ENCODE measurements at regions not wholly inside any gene's neighbourhood (a gene's known extent, or its start where the extent isn't known, plus 50 kb on each side); places are given as distances from the start of the nearest gene placed in this dataset.
A peak's percentile ranks its signal among the peaks of the same experiment; 100 is the strongest.

- peaks cover 14% of the 10 kb centered on the region for H3K4me1 ChIP-seq (ENCODE audit: insufficient read depth, low read length)
- H3K4me1 Mint-ChIP-seq (ENCODE audit: low read depth, unreplicated experiment) = peaks cover 26% of the 10 kb centered on the region
- no peaks in the 10 kb centered on the region for H3K27me3 ChIP-seq (ENCODE audit: insufficient read depth, low read length)
- FAIRE-seq (no peak), DNase-seq (ENCODE audit: low read depth) (peak; percentile 82)
- no peak overlapping the region for H3K4me2 ChIP-seq (ENCODE audit: low read length)
- H3K9me3 ChIP-seq (ENCODE audit: insufficient read depth, low read depth, low read length) = no peaks in the 10 kb centered on the region
- no peak overlapping the region for H3K4me3 Mint-ChIP-seq (ENCODE audit: unreplicated experiment)
- H3K4me3 ChIP-seq (ENCODE audit: insufficient read depth, low read depth, low read length) = no peak overlapping the region
- no peak overlapping the region for H3K27ac ChIP-seq (ENCODE audit: low read depth, low read length)
- TF ChIP-seq EZH2 (IDR thresholded peaks at IDR 0.05; ENCODE audit: insufficient read depth, low read length) = no peak
- H3K79me2 ChIP-seq (ENCODE audit: insufficient read depth, low read length) = no peaks in the 10 kb centered on the region
- no peak overlapping the region for H2AFZ ChIP-seq (ENCODE audit: low read depth, low read length)
- H3K27me3 Mint-ChIP-seq (ENCODE audit: low read depth, unreplicated experiment) = no peaks in the 10 kb centered on the region
- no peaks in the 10 kb centered on the region for H4K20me1 ChIP-seq (ENCODE audit: insufficient read depth, low read length)
- peak overlapping the region; percentile 43 for H3K27ac Mint-ChIP-seq (ENCODE audit: unreplicated experiment)
- no peaks in the 10 kb centered on the region for H3K36me3 Mint-ChIP-seq (ENCODE audit: low read depth, unreplicated experiment)
- no peaks in the 10 kb centered on the region for H3K36me3 ChIP-seq (ENCODE audit: insufficient read depth, low read length)
- H3K9ac ChIP-seq (ENCODE audit: low read length) = no peak overlapping the region
- H3K9me3 Mint-ChIP-seq (ENCODE audit: unreplicated experiment) = no peaks in the 10 kb centered on the region
Observed at GRCh38 chr11:23310276-23310675, 450.0 kb upstream of the CCDC179 start.

- H3K4me3 Mint-ChIP-seq (ENCODE audit: unreplicated experiment) = peak overlapping the region; percentile 66
- FAIRE-seq (peak; percentile 41), DNase-seq (ENCODE audit: low read depth) (peak; percentile 84)
- peaks cover 26% of the 10 kb centered on the region for H3K4me1 Mint-ChIP-seq (ENCODE audit: low read depth, unreplicated experiment)
- Histone ChIP-seq H2AFZ (ENCODE audit: low read depth, low read length) (no peak overlapping the region), H3K9me3 (ENCODE audit: insufficient read depth, low read depth, low read length) (no peaks in the 10 kb centered on the region), H3K4me3 (ENCODE audit: insufficient read depth, low read depth, low read length) (no peak overlapping the region), H3K27ac (ENCODE audit: low read depth, low read length) (peak overlapping the region; percentile 85), H3K36me3 (ENCODE audit: insufficient read depth, low read length) (no peaks in the 10 kb centered on the region), H3K4me1 (ENCODE audit: insufficient read depth, low read length) (peaks cover 14% of the 10 kb centered on the region), H3K9ac (ENCODE audit: low read length) (peak overlapping the region; percentile 55), H3K27me3 (ENCODE audit: insufficient read depth, low read length) (no peaks in the 10 kb centered on the region), H3K4me2 (ENCODE audit: low read length) (peak overlapping the region; percentile 68), H3K79me2 (ENCODE audit: insufficient read depth, low read length) (no peaks in the 10 kb centered on the region), H4K20me1 (ENCODE audit: insufficient read depth, low read length) (no peaks in the 10 kb centered on the region)
- H3K9me3 Mint-ChIP-seq (ENCODE audit: unreplicated experiment) = peaks cover 3% of the 10 kb centered on the region
- H3K27ac Mint-ChIP-seq (ENCODE audit: unreplicated experiment) = peak overlapping the region; percentile 99
- no peaks in the 10 kb centered on the region for H3K36me3 Mint-ChIP-seq (ENCODE audit: low read depth, unreplicated experiment)
- H3K27me3 Mint-ChIP-seq (ENCODE audit: low read depth, unreplicated experiment) = no peaks in the 10 kb centered on the region
- TF ChIP-seq EZH2 (IDR thresholded peaks at IDR 0.05; ENCODE audit: insufficient read depth, low read length) = no peak
- TF ChIP-seq, protein P1, sequence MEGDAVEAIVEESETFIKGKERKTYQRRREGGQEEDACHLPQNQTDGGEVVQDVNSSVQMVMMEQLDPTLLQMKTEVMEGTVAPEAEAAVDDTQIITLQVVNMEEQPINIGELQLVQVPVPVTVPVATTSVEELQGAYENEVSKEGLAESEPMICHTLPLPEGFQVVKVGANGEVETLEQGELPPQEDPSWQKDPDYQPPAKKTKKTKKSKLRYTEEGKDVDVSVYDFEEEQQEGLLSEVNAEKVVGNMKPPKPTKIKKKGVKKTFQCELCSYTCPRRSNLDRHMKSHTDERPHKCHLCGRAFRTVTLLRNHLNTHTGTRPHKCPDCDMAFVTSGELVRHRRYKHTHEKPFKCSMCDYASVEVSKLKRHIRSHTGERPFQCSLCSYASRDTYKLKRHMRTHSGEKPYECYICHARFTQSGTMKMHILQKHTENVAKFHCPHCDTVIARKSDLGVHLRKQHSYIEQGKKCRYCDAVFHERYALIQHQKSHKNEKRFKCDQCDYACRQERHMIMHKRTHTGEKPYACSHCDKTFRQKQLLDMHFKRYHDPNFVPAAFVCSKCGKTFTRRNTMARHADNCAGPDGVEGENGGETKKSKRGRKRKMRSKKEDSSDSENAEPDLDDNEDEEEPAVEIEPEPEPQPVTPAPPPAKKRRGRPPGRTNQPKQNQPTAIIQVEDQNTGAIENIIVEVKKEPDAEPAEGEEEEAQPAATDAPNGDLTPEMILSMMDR (IDR thresholded peaks at IDR 0.05; ENCODE audit: insufficient read depth, low read depth, low read length) = no peak
Observed at GRCh38 chr11:23311986-23312940, 452.0 kb upstream of the CCDC179 start.

DNA sequence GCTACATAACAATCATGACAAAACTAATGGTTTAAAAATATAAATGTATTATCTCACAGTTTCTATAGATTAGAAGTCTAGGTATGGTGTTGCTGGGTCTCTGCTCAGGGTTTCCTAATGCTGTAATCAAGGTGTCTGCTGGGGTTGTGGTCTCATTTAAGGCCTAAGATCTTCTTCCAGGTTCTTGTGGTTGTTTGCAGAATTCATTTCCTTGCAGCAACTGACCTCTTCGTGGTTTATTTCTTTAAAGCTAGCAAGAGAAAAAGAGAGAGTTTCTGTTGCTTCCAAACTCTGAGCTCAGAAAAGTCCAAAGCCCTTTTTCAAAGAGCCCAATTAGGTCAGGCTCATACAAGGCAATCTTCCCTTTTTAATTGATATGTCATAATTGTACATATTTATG, 452.7 kb upstream of the CCDC179 start:
- Mint-ChIP-seq H3K4me3 (ENCODE audit: unreplicated experiment) (no peak overlapping the region), H3K9me3 (ENCODE audit: unreplicated experiment) (peaks cover 3% of the 10 kb centered on the region), H3K27ac (ENCODE audit: unreplicated experiment) (peak overlapping the region; percentile 99), H3K4me1 (ENCODE audit: low read depth, unreplicated experiment) (peaks cover 26% of the 10 kb centered on the region), H3K36me3 (ENCODE audit: low read depth, unreplicated experiment) (no peaks in the 10 kb centered on the region), H3K27me3 (ENCODE audit: low read depth, unreplicated experiment) (no peaks in the 10 kb centered on the region)
- H2AFZ ChIP-seq (ENCODE audit: low read depth, low read length) = peak overlapping the region; percentile 15
- peak overlapping the region; percentile 55 for H3K9ac ChIP-seq (ENCODE audit: low read length)
- peak overlapping the region; percentile 85 for H3K27ac ChIP-seq (ENCODE audit: low read depth, low read length)
- FAIRE-seq = no peak
- TF ChIP-seq EZH2 (IDR thresholded peaks at IDR 0.05; ENCODE audit: insufficient read depth, low read length) = no peak
- TF ChIP-seq, protein P1 (IDR thresholded peaks at IDR 0.05; ENCODE audit: insufficient read depth, low read depth, low read length) = no peak
- H4K20me1 ChIP-seq (ENCODE audit: insufficient read depth, low read length) = no peaks in the 10 kb centered on the region
- H3K27me3 ChIP-seq (ENCODE audit: insufficient read depth, low read length) = no peaks in the 10 kb centered on the region
- no peaks in the 10 kb centered on the region for H3K36me3 ChIP-seq (ENCODE audit: insufficient read depth, low read length)
- H3K4me1 ChIP-seq (ENCODE audit: insufficient read depth, low read length) = peaks cover 14% of the 10 kb centered on the region
- H3K79me2 ChIP-seq (ENCODE audit: insufficient read depth, low read length) = no peaks in the 10 kb centered on the region
- no peak overlapping the region for H3K4me3 ChIP-seq (ENCODE audit: insufficient read depth, low read depth, low read length)
- DNase-seq (ENCODE audit: low read depth) = peak; percentile 61
- no peaks in the 10 kb centered on the region for H3K9me3 ChIP-seq (ENCODE audit: insufficient read depth, low read depth, low read length)
- peak overlapping the region; percentile 5 for H3K4me2 ChIP-seq (ENCODE audit: low read length)
